ENCODE measurements at regions not wholly inside any gene's neighbourhood (a gene's known extent, or its start where the extent isn't known, plus 50 kb on each side); places are given as distances from the start of the nearest gene placed in this dataset.
A peak's percentile ranks its signal among the peaks of the same experiment; 100 is the strongest.

- TF ChIP-seq, protein P1, sequence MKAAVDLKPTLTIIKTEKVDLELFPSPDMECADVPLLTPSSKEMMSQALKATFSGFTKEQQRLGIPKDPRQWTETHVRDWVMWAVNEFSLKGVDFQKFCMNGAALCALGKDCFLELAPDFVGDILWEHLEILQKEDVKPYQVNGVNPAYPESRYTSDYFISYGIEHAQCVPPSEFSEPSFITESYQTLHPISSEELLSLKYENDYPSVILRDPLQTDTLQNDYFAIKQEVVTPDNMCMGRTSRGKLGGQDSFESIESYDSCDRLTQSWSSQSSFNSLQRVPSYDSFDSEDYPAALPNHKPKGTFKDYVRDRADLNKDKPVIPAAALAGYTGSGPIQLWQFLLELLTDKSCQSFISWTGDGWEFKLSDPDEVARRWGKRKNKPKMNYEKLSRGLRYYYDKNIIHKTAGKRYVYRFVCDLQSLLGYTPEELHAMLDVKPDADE (IDR thresholded peaks at IDR 0.05): no peak
Measured at GRCh38 chr9:1617419-1617818, 397.7 kb upstream of the SMARCA2 start (continued).

- peak; percentile 36; the same call in 1 of the 3 replicates for ATAC-seq
- no peak for TF ChIP-seq EZH2 (IDR thresholded peaks at IDR 0.05; ENCODE audit: low read depth, unreplicated experiment)
- TF ChIP-seq, protein P2, sequence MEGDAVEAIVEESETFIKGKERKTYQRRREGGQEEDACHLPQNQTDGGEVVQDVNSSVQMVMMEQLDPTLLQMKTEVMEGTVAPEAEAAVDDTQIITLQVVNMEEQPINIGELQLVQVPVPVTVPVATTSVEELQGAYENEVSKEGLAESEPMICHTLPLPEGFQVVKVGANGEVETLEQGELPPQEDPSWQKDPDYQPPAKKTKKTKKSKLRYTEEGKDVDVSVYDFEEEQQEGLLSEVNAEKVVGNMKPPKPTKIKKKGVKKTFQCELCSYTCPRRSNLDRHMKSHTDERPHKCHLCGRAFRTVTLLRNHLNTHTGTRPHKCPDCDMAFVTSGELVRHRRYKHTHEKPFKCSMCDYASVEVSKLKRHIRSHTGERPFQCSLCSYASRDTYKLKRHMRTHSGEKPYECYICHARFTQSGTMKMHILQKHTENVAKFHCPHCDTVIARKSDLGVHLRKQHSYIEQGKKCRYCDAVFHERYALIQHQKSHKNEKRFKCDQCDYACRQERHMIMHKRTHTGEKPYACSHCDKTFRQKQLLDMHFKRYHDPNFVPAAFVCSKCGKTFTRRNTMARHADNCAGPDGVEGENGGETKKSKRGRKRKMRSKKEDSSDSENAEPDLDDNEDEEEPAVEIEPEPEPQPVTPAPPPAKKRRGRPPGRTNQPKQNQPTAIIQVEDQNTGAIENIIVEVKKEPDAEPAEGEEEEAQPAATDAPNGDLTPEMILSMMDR (conservative IDR thresholded peaks at IDR 0.05; ENCODE audit: low read depth in 2 of 2): peak; percentile 56 to 74
- H4K20me1 ChIP-seq (replicated peaks; ENCODE audit: insufficient read depth): no peaks in the 10 kb centered on the region
Measured at GRCh38 chr9:1619915-1620710, 395.0 kb upstream of the SMARCA2 start.

DNA sequence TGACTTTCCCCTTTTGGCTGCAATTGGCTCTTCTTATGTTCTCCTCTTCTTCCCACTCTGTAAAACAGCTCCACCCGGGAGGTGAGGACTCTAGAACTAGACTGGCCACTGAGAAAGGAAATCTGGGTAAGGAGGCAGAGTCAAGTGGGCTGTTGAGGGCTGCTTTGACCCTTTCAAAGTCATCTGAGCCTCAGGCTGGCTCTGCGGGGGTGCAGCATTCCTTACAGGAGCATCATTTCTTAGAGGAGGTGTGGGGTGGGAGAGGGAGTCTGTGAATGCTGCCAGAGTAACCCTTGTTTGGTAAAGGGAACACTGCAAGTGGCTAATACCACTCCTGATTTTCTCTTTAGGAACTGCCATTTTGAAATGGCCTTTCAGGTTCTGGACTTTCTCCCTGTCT is 377.7 kb upstream of the SMARCA2 start:
- Mint-ChIP-seq H3K4me1 (no peaks in the 10 kb centered on the region), H3K27me3 (ENCODE audit: insufficient read depth, low read depth, poor library complexity) (peaks cover under 1% of the 10 kb centered on the region), H3K36me3 (ENCODE audit: low read depth) (no peaks in the 10 kb centered on the region), H3K4me3 (no peak overlapping the region), H3K27ac (no peak overlapping the region), H3K9me3 (no peaks in the 10 kb centered on the region; the same call in 2 of the 3 replicates)
- no peaks in the 10 kb centered on the region for H3F3A ChIP-seq (replicated peaks; ENCODE audit: low read depth)
- no peaks in the 10 kb centered on the region for H3K79me2 ChIP-seq (replicated peaks; ENCODE audit: insufficient read depth)
- ATAC-seq (peak; percentile 64), DNase-seq (ENCODE audit: low spot score) (peak; percentile 12)
- H3K27ac ChIP-seq (ENCODE audit: low read depth): no peak overlapping the region
- no peaks in the 10 kb centered on the region for H3K4me1 ChIP-seq (ENCODE audit: insufficient read depth)
- H4K20me1 ChIP-seq (replicated peaks; ENCODE audit: insufficient read depth): no peaks in the 10 kb centered on the region
- H2AFZ ChIP-seq: peak overlapping the region; percentile 85; the same call in 1 of the 2 replicates
- H3K27me3 ChIP-seq (ENCODE audit: insufficient read depth): no peaks in the 10 kb centered on the region
- no peak overlapping the region for H3K4me3 ChIP-seq
- peaks cover 8% of the 10 kb centered on the region; the same call in 1 of the 2 replicates for H3K9me2 ChIP-seq (ENCODE audit: insufficient read depth)
- H3K36me3 ChIP-seq (ENCODE audit: insufficient read depth): no peaks in the 10 kb centered on the region
- H3K4me2 ChIP-seq: no peak overlapping the region
- TF ChIP-seq JUNB (IDR thresholded peaks at IDR 0.05; ENCODE audit: unreplicated experiment) (no peak), NANOG (IDR thresholded peaks at IDR 0.05; ENCODE audit: borderline replicate concordance) (no peak), EZH2 (IDR thresholded peaks at IDR 0.05; ENCODE audit: low read depth, unreplicated experiment) (no peak), ZNF331 (CRISPR knock-in tag; IDR thresholded peaks at IDR 0.05; ENCODE audit: low read depth) (no peak), REST (IDR thresholded peaks at IDR 0.05; ENCODE audit: unreplicated experiment) (no peak), ZNF114 (CRISPR knock-in tag; IDR thresholded peaks at IDR 0.05) (no peak), STAT1 (IDR thresholded peaks at IDR 0.05; ENCODE audit: unreplicated experiment) (no peak)
- TF ChIP-seq, protein P2 (conservative IDR thresholded peaks at IDR 0.05; ENCODE audit: low read depth in 2 of 2): no peak

More at GRCh38 chr9:1619915-1620710, 395.0 kb upstream of the SMARCA2 start:
- Histone ChIP-seq H3K79me2 (replicated peaks; ENCODE audit: insufficient read depth) (no peaks in the 10 kb centered on the region), H3K27ac (ENCODE audit: low read depth) (no peak overlapping the region), H3K36me3 (ENCODE audit: insufficient read depth) (no peaks in the 10 kb centered on the region), H3K4me2 (no peak overlapping the region), H3K4me1 (ENCODE audit: insufficient read depth) (no peaks in the 10 kb centered on the region), H3K9me2 (ENCODE audit: insufficient read depth) (no peaks in the 10 kb centered on the region), H3F3A (replicated peaks; ENCODE audit: low read depth) (no peaks in the 10 kb centered on the region), H3K4me3 (no peak overlapping the region), H2AFZ (no peak overlapping the region), H3K27me3 (ENCODE audit: insufficient read depth) (no peaks in the 10 kb centered on the region)
- H3K4me1 Mint-ChIP-seq: peaks cover 2% of the 10 kb centered on the region; the same call in 2 of the 3 replicates
- H3K27me3 Mint-ChIP-seq (ENCODE audit: insufficient read depth, low read depth, poor library complexity): no peaks in the 10 kb centered on the region
- H3K9me3 Mint-ChIP-seq: peaks cover 2% of the 10 kb centered on the region; the same call in 1 of the 3 replicates
- H3K27ac Mint-ChIP-seq: no peak overlapping the region
- no peaks in the 10 kb centered on the region for H3K36me3 Mint-ChIP-seq (ENCODE audit: low read depth)
- H3K4me3 Mint-ChIP-seq: no peak overlapping the region
- DNase-seq (ENCODE audit: low spot score): peak; percentile 51

Data from GM23338 (cell line).